ENCODE measurements at regions not wholly inside any gene's neighbourhood (a gene's known extent, or its start where the extent isn't known, plus 50 kb on each side); places are given as distances from the start of the nearest gene placed in this dataset.

GRCh38 chr11:11076879-11077278 lies 219.0 kb upstream of the ZBED5 start:
- DNase-seq = no peak

DNA sequence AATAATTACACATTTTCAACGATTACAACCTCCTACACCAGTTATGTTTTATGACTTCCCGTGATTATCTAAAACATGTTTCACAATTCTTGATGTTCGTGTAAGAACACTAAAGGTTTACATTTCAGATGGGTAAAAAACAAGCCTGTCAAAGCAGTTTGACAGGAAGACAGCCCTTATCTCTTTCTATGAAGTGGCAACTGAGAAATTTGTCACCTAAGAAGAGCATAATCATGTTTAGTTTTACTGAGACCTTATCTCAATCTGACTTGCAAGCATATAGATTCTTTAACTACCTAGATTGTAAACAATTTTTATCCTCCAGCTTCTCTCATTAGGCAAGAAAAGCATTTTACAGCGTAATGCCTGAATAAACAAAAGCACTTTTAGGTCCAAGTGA lies 218.4 kb upstream of the ZBED5 start:
- DNase-seq = no peak

DNA sequence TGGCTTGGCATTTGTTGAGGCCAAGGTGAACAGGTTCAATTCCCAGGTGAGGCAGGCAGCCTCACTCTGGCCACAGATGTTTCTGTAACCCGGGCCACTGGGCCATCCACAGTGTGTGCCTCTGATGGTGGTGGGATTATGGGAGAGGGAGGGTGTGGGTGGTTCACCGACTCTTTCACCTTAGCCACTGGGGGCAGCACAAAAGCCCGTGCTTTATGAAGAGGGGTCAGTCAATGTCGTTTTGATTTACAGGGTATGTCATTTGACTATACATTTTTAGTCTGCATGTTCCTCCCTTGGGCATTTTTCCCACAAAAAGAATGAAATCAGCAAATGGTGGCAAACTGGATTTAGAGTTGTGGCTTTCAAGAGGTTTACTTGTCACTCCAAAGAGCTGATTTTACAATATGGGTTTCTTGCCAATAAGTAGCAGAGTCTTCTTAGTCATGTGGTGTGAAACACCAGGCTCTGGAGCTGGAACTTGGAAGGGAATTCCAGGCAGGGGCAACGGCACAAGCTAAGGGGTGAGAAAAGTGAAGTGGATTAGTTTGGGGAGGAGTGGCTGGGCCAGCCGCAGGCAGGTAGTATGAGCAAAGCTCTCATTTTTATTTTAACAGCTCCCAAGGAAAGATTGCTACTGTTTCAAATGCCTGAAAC lies 217.8 kb upstream of the ZBED5 start:
- DNase-seq = no peak

DNA sequence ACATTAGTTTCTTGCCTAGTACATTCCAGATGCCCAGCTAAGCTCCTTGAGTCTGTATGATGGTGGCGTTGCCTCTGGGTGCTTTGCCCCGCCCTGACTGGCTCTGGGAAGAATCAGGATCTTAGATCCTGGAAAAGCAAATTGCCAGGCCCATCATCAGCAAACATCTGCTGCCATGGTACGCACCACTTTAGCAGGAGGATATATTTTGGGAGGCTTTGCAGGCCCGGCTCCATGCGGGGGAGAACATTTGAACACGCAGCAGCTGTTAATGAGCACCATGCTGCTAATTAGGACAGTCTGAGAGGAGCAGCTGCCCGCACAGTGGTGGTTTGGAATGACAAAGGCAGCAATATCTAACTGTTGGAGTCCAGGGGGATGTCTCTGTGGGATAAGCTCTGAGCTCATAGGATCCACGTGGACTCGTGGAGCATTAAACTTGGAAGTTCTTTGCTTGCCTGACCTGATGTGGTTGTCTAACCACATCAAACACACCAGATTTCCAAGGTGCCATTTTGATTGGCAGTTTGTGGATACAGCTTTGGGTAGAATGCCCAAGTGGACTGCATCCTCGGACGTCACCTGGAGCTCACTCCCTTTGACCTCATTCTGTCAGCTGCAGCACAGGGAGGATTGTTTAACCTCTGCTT lies 217.0 kb upstream of the ZBED5 start:
- no peak for DNase-seq

DNA sequence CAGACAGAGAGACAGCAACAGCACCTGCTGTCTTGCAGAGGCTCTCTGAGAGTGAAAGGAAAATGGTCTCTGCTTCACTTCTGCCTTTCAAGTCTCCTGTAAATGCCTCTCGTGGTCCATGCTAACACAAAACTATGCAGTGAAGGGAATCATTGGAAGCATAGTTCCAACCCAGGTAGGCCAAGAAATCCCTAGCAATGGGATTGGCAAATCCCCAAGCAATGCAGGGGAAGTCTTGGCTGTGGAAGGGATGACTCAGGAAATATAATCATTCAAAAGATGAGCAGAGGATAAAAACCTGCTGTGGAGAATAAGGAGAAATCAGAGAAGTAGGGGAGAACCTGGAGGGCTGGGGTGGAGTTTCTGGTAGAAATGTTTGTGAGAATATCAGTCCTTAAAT lies 216.1 kb upstream of the ZBED5 start:
- DNase-seq = no peak

DNA sequence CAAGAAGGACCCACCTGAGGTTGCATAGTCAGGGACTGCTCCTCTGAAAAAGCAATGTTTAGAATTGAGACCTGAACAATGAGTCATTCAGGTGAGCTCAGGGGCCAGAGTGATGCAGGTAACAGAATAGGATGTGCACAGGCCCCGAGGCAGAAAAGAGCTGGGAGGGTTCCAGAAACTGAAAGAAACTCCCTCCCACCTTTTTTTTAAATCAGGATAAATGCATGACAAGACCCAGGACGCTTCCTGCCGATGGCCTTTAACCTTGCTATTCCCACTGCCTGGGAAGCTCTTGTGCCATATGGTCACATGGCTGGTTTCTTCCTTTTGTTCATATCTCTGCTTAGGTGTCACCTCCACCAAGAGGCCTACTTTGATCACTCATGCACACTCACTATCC lies 214.2 kb upstream of the ZBED5 start:
- DNase-seq = no peak

- DNase-seq = no peak
These were observed 213.6 kb upstream of the ZBED5 start for GRCh38 chr11:11071486-11071885.

DNA sequence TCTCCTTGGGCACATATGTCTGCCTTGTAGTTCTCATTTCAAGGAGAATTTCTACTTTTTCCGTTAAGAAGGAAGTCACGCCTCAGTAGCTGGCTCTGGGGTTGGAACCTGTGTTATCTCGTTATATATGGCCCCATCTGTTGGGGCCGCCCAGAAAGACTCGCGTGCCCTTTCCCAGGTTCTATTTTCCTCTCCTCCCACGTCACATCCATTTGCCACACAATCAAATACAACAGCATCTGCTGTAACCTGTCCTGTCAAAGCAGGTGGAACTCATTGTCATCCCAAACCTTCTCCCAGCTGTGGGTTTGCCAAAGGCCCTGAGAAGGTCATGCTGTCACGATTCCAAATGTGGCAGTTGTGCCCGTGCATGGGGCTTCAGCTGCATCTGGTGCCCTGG lies 213.1 kb upstream of the ZBED5 start:
- no peak for DNase-seq

GRCh38 chr11:11069841-11070835 lies 212.3 kb upstream of the ZBED5 start:
- DNase-seq = no peak

GRCh38 chr11:11068113-11068512 lies 210.3 kb upstream of the ZBED5 start:
- no peak for DNase-seq

DNA sequence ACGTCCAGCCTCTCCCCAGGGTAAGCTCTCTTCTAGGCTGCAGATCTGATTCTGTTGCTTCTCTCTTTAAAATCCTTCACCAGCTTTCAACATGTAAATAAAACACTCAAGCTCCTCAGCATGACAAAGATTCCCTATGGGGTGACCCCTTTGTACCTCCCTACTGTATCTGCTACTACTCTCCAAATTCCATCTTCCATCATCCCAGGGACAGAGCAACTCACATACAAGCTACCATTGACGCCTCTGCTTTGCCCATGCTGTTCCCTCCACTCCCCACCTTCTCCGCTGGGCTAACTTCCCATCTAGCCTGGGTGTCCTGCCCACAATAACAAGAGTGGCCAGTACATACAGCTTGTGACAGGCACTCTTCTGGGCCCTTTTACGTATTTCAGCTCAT lies 207.5 kb upstream of the ZBED5 start:
- DNase-seq = no peak

DNA sequence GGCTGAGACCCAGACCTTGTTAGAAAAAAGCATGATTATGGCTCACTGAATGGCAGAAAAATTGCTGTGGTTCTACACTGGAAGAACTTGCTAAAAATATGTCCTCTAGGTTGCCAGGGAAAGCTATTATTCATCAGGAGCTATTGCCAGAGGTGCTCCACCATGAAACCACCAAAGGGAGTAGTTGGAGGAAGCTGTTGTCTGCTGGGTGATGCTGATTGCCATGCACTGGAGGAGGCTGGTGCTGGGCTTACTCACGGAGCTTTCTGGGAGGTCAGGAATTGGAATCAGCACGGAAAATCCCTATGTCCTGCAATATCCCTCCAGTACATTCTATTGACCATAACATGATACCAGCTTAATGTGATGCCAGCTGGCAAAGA lies 199.6 kb upstream of the ZBED5 start:
- DNase-seq = no peak

- no peak for DNase-seq
These were observed 199.1 kb upstream of the ZBED5 start for GRCh38 chr11:11056749-11057471.

DNA sequence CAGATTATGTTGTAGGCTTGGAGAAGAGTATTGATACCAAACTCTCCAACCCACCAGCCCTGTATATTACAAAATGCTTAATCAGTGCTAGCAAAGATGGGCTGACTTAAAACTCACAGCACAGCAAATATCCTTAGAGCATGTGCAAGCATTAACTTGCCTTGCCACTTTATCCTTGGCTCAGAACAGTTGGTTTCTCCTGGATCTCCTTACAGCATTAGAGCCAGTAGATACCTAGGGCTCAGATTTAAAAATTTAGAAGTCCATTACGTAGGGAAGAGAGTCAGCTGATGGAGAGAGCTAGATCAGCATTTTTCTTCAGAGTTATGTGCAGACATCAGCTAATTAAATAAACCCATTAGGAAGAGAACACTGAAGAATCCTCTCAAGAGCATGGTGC lies 198.5 kb upstream of the ZBED5 start:
- DNase-seq = no peak

DNA sequence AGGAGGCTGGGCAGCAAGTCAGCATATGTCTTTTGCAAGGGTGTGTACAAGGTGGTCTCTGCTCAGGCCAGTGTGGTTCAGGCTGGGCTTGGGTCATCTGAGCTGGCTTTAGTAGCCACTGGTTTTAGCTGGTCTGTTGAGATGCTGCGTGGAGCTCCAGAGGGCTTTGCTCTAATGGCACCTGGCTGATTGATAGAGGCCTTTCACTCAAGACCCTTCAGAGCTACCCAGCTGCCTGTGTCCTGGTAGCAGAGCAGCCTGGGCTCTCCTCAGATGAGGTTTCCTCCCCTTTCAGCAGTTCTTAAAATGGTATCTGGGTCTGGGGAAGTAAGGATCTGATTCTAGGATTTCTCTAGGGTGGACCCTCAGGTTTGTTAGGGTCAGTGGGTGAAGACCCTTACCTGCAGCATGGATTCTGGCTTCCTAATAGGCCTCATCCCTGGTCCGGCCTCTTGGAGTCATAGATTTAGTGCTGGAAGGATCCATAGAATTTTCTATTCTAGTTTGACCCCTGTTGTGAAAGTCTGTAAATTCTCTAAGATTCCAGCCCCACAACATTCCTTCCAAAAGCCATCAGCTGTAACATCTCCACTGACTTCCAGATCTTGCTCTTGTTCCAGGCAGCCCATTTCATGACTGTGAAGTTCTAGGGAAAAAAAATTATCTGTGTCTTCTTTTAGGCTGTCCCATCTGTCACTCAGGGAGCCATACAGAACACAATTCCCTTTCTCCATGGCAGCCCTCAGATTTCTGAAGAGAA lies 190.2 kb upstream of the ZBED5 start:
- no peak for DNase-seq

GRCh38 chr11:11046781-11047180 lies 188.9 kb upstream of the ZBED5 start:
- DNase-seq = no peak

- no peak for DNase-seq
These were observed 187.5 kb upstream of the ZBED5 start for GRCh38 chr11:11045156-11045930.

- no peak for DNase-seq
These were observed 186.4 kb upstream of the ZBED5 start for GRCh38 chr11:11044137-11044855.

GRCh38 chr11:11043721-11044120 lies 185.9 kb upstream of the ZBED5 start:
- no peak for DNase-seq

GRCh38 chr11:11039208-11039965 lies 181.5 kb upstream of the ZBED5 start:
- DNase-seq = no peak
